Common myeloid progenitor, CD34-positive (primary cell): ENCODE measurements at regions not wholly inside any gene's neighbourhood (a gene's known extent, or its start where the extent isn't known, plus 50 kb on each side); places are given as distances from the start of the nearest gene placed in this dataset.

Source experiments
- CTCF ChIA-PET: fragments of 350-600 bp; sonication (Branson Sonifier 250); formaldehyde crosslinking; loops from one replicate; lab custom pipeline; 2021; ENCODE audit warnings: antibody characterized with exemption; lab: Charles Lee
- POLR2A ChIA-PET: fragments of 350-600 bp; sonication (Branson Sonifier 250); formaldehyde crosslinking; loops from one replicate; lab custom pipeline; 2021; ENCODE audit warnings: antibody characterized with exemption; lab: Charles Lee
- DNase-seq, 3 donors: peaks; one replicate each; pipeline versions ENCODE4 v3.0.0 to v3.0.0-alpha.2; 2013
- H3K27ac ChIP-seq, 2 experiments: 1 replicate in 1 of 2; 2 replicates in 1 of 2; pipeline ENCODE4 v1.7.0; 2013; ENCODE audit warnings: inconsistent platforms in 2 of 2, low read length in 2 of 2, mild to moderate bottlenecking in 2 of 2, low read depth in 1 of 2, moderate library complexity in 1 of 2; ENCODE audit not compliant: severe bottlenecking in 2 of 2, insufficient read depth in 1 of 2, poor library complexity in 1 of 2
- H3K27me3 ChIP-seq, 5 experiments: replicated peaks in 2 of 5; 1 replicate in 3 of 5; 2 replicates in 2 of 5; pipeline versions ENCODE4 v1.6.1 to v1.7.0; 2013; ENCODE audit warnings: low read length in 4 of 5, mild to moderate bottlenecking in 2 of 5, moderate library complexity in 2 of 5, inconsistent platforms in 1 of 5; ENCODE audit not compliant: insufficient read depth in 5 of 5, control insufficient read depth in 4 of 5
- H3K36me3 ChIP-seq, 4 experiments: 1 replicate in 2 of 4; 2 replicates in 2 of 4; pipeline versions ENCODE4 v1.6.1 to v1.7.0; 2013; ENCODE audit warnings: low read length in 3 of 4, control low read depth in 1 of 4, mild to moderate bottlenecking in 1 of 4; ENCODE audit not compliant: control insufficient read depth in 4 of 4, insufficient read depth in 4 of 4
- H3K4me1 ChIP-seq, 4 experiments: 1 replicate in 3 of 4; 2 replicates in 1 of 4; pipeline versions ENCODE4 v1.6.1 to v1.7.1; 2013; ENCODE audit warnings: low read length in 3 of 4, mild to moderate bottlenecking in 3 of 4, control low read depth in 1 of 4, inconsistent platforms in 1 of 4, moderate library complexity in 1 of 4; ENCODE audit not compliant: control insufficient read depth in 4 of 4, insufficient read depth in 4 of 4; ENCODE audit errors: control extremely low read depth in 1 of 4
- H3K4me3 ChIP-seq, 7 experiments: 1 replicate in 4 of 7; 2 replicates in 3 of 7; pipeline versions ENCODE4 v1.5.1 to v1.7.0; 2013; ENCODE audit warnings: mild to moderate bottlenecking in 7 of 7, low read length in 6 of 7, moderate library complexity in 6 of 7, inconsistent platforms in 2 of 7, low read depth in 2 of 7, control low read depth in 1 of 7; ENCODE audit not compliant: insufficient read depth in 4 of 7, control insufficient read depth in 1 of 7; ENCODE audit errors: extremely low read depth in 1 of 7
- H3K9me3 ChIP-seq, 5 experiments: 1 replicate in 4 of 5; 2 replicates in 1 of 5; pipeline versions ENCODE4 v1.6.1 to v1.7.1; 2013; ENCODE audit warnings: low read length in 4 of 5, mild to moderate bottlenecking in 2 of 5, inconsistent platforms in 1 of 5, low read depth in 1 of 5, moderate library complexity in 1 of 5; ENCODE audit not compliant: control insufficient read depth in 4 of 5, insufficient read depth in 2 of 5; ENCODE audit errors: control extremely low read depth in 1 of 5
- WGBS: methylation state at CpG from one replicate; pipeline ENCODE4 v1.1.5; 2013; ENCODE audit not compliant: insufficient coverage; 5-methylcytosine and 5-hydroxymethylcytosine counted together

DNA sequence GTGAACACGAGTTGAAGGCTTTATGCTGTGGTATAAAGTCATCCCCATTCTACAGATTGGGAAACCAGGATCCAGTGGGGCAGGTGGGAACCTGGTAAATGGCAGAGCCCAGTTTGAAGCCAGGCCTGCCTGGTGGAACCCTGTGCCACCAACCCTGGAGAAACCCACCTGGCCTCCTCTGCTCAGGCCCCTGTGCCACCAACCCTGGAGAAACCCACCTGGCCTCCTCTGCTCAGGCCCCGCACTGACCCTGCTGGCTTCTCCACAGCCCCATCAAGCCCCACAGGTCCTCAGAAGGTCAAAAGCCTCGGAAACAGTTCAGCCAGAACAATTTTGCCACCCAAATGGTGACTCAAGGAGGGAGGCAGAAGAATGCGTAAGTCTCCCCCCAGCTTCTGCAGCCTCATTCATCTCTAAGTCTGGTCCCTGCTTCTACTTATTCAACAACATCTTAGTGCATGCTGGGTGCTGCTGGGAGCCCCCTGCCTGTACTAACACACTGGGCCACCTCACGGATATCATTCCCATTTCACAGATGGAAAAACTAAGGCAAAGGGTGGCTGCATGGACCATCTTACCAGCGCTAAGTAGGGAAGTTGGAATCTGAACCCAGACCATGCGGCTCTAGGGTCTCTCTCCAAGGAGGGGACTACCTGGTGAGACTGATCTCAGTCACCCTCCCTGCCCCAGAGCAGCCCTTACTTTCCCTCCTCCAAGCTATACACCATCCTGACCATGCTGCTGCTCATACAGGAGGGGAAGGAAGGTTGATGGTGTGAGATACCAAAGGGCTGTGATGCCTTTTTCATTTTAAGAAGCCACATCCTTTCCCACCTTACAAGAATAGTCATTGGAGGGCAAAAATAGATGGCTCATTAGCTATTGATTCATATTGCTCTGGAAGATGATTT lies 93.7 kb upstream of the ID2 start:
- CTCF ChIA-PET: interaction anchor here (1.6 to 7.7 kb wide), 4 partner anchors 15 to 90 kb away, joined by 3 to 56 read pairs (median 25); no protein-coding TSS in a partner anchor

DNA sequence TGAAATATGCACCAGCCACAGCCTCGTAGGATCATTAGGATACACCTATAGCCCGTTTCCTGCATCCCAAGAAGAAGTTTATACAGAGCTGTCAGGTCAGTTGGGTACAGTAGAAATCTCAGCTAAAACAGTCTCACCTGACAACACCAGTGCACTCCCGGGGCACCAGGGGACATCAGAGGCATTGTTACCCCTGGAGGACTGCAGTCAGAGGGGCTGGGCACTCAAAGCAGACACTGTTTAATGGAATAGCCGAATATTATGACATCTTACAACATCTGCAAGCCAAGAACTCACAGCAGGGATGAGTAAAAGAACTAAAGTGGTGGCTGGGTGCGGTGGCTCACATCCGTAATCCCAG lies 93.0 kb upstream of the ID2 start:
- Histone ChIP-seq H3K9me3 (no peaks in the 10 kb centered on the region), H3K36me3 (no peaks in the 10 kb centered on the region), H3K27ac (no peak overlapping the region), H3K27me3 (no peaks in the 10 kb centered on the region), H3K4me1 (peaks cover 3 to 36% (median 31%) of the 10 kb centered on the region in 4 experiments), H3K4me3 (no peak overlapping the region)
- WGBS: 88% methylated on average over 6 of the region's 6 CpGs
- POLR2A ChIA-PET: interaction anchor here (1.0 kb wide), 1 partner anchor 93 kb away, joined by 3 read pairs; the partner anchor contains the start of gene ID2
- DNase-seq: no peak
- CTCF ChIA-PET: no interaction called here

More for the DNA sequence above, 93.7 kb upstream of the ID2 start:
- POLR2A ChIA-PET: interaction anchor here (0.6 to 1.0 kb wide), 2 partner anchors 9 to 94 kb away, joined by 3 to 8 read pairs; partner anchors contain the start of gene ID2
- WGBS: 88% methylated on average over 5 of the region's 7 CpGs
- H3K4me3 ChIP-seq: no peak overlapping the region
- H3K36me3 ChIP-seq: no peaks in the 10 kb centered on the region
- no peak overlapping the region for H3K27ac ChIP-seq
- H3K4me1 ChIP-seq: peaks cover 3 to 40% (median 34%) of the 10 kb centered on the region in 4 experiments
- H3K27me3 ChIP-seq: no peaks in the 10 kb centered on the region
- DNase-seq: no peak
- no peaks in the 10 kb centered on the region for H3K9me3 ChIP-seq

DNA sequence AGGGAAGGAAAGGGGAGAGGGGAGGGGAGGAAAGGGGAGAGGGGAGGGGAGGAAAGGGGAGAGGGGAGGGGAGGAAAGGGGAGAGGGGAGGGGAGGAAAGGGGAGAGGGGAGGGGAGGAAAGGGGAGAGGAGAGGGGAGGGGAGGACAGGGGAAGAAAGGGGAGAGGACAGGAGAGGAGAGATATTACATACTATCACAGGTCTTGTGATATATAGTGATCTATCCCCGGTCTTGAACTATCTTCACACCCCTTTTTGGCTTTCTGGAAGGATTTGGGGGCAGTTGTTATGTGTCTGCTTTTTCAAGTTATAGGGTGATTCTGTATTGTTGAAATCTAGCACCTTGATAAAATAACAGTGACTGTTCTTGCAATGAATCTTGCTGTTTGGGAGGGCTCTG lies 92.1 kb upstream of the ID2 start:
- POLR2A ChIA-PET: no interaction called here
- CTCF ChIA-PET: no interaction called here

DNA sequence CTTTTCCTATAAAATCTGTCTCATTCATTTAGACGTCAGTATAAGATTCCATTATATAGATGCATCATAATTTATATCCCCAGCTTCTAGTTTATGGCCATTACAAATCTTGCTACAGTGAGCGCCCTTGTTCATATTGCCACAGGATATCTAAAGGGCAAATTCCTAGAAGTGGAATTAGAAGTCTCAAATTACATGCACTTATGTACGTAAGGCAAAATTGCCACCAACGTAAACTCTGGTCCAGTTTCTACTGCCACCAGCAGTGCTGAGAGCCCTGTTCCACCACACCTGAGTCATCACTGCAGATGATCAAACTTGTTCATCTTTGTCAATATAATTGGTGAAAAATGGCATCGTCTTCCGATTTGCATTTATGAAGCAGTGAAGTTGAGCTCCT lies 90.9 kb upstream of the ID2 start:
- WGBS: 98% methylated on average over 4 of the region's 6 CpGs
- no peak for DNase-seq
- no peak overlapping the region for H3K4me3 ChIP-seq
- no peak overlapping the region for H3K27ac ChIP-seq
- ChIA-PET CTCF (interaction anchor here (0.9 to 1.7 kb wide), 3 partner anchors 14 to 46 kb away, joined by 3 to 8 read pairs (median 4); no protein-coding TSS in a partner anchor), POLR2A (no interaction called here)
- H3K4me1 ChIP-seq: peaks cover 0 to 17% (median 11%) of the 10 kb centered on the region in 4 experiments
- no peaks in the 10 kb centered on the region for H3K36me3 ChIP-seq
- no peaks in the 10 kb centered on the region for H3K27me3 ChIP-seq
- no peaks in the 10 kb centered on the region for H3K9me3 ChIP-seq

More for the DNA sequence above, 92.1 kb upstream of the ID2 start:
- Histone ChIP-seq H3K4me1 (peaks cover 3 to 27% (median 22%) of the 10 kb centered on the region in 4 experiments), H3K4me3 (no peak overlapping the region), H3K9me3 (no peaks in the 10 kb centered on the region), H3K27me3 (no peaks in the 10 kb centered on the region), H3K36me3 (no peaks in the 10 kb centered on the region), H3K27ac (no peak overlapping the region)
- no peak for DNase-seq
- WGBS: 100% methylated on average over 1 of the region's 1 CpG

DNA sequence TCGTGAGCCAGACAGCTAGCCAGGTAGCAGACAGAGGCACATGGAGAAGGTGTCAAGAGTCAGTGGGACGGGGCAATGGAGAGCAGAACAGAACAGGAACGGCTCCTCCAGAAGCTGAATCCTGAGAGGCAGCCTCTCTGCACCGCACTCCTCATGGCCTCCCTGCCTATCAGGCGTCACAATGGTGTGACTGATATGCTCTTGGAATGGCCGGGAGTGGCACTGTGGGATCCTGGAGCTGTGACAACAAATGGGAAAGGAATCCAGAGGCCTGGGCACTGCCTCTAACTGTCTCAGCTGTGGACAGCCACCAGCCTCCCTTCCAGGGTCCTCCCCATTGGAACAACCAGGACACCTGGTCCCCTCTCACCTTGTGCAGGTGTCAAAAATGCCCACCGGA lies 89.1 kb upstream of the ID2 start:
- ChIA-PET CTCF (interaction anchor here (1.0 kb wide), 1 partner anchor 14 kb away, joined by 3 read pairs; no protein-coding TSS in a partner anchor), POLR2A (no interaction called here)

DNA sequence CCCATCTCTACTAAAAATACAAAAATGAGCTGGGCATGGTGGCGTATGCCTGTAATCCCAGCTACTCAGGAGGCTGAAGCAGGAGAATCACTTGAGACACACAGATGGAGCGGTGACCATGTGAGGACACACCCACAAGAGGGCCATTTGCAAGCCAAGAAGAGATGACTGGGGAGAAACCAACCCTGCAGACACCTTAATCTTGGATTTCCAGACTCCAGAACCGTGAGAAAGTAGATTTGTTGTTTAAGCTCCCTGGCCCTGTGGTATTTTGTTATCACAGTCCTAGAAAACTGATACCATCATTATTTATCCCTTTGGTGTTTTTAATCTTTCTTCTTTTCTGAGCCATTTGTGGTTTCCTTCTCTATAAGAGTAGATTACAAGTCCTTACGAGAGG lies 88.6 kb upstream of the ID2 start:
- no peak overlapping the region for H3K4me3 ChIP-seq
- ChIA-PET CTCF (interaction anchor here (1.0 kb wide), 1 partner anchor 14 kb away, joined by 3 read pairs; no protein-coding TSS in a partner anchor), POLR2A (no interaction called here)
- no peaks in the 10 kb centered on the region for H3K36me3 ChIP-seq
- WGBS: 84% methylated on average over 3 of the region's 4 CpGs
- H3K4me1 ChIP-seq: peaks cover 0 to 2% (median 0%) of the 10 kb centered on the region in 4 experiments
- no peaks in the 10 kb centered on the region for H3K27me3 ChIP-seq
- H3K27ac ChIP-seq: no peak overlapping the region
- H3K9me3 ChIP-seq: no peaks in the 10 kb centered on the region
- DNase-seq: peak in 1 of 3 donors; percentile 35

More for the DNA sequence above, 89.1 kb upstream of the ID2 start:
- H3K36me3 ChIP-seq: no peaks in the 10 kb centered on the region
- H3K4me3 ChIP-seq: no peak overlapping the region
- H3K9me3 ChIP-seq: no peaks in the 10 kb centered on the region
- no peaks in the 10 kb centered on the region for H3K27me3 ChIP-seq
- H3K27ac ChIP-seq: no peak overlapping the region
- no peak for DNase-seq
- no peaks in the 10 kb centered on the region for H3K4me1 ChIP-seq
- WGBS: 80% methylated on average over 5 of the region's 7 CpGs
